ENCODE measurements at regions not wholly inside any gene's neighbourhood (a gene's known extent, or its start where the extent isn't known, plus 50 kb on each side); places are given as distances from the start of the nearest gene placed in this dataset.

DNA sequence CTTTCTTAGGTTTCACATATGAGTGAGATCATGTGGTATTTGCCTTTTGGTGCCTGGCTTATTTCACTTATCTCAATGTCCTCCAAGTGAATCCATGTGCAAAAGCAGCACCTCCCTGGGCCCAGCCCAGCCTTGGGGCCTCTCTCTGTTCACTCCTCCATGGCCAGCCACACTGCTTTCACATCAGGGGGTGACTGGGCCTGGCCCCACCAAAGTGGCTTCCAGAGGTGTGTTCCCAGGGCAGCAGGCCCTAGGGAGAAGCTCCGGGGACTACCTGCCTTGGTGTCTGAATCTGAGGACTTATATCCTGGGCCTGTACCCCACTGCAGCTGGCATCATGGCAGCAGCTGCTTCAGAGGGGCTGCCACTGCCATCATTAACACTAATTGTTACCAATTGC is 829.9 kb upstream of the SLITRK5 start:
- intact Hi-C loops (cut with DNase I) = no loop called here
- H3K4me3 ChIP-seq = no peak overlapping the region
- no peak for DNase-seq (ENCODE audit: low spot score)
- no peak for TF ChIP-seq CTCF (IDR thresholded peaks at IDR 0.05)
- no peak overlapping the region for H3K27ac ChIP-seq
- 100% methylated on average over 1 of the region's 1 CpG for WGBS
- no peaks in the 10 kb centered on the region for H3K36me3 ChIP-seq
- H3K27me3 ChIP-seq (replicated peaks; ENCODE audit: insufficient read depth) = no peaks in the 10 kb centered on the region
- H3K9me3 ChIP-seq = no peaks in the 10 kb centered on the region
- no peaks in the 10 kb centered on the region for H3K4me1 ChIP-seq (replicated peaks)

DNA sequence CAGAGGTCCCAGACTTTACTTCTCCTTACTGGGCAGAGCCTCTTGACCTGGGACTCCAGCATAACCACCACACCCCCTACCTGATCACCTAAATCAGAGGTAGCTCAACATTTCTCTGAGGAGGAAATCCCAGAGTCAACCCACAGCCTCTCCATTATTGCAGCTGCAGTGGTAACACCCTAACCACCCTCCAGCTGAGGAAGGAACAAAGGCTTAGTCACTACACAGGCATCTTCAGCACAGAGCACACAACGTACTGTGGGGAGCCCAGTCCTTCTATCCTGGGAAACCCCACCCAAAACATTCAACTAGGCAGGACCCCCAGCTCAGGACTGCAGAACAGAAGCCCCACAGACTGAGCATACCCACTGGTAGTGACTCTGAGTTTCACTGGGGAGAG is 824.7 kb upstream of the SLITRK5 start:
- H3K27me3 ChIP-seq (replicated peaks; ENCODE audit: insufficient read depth) = no peaks in the 10 kb centered on the region
- TF ChIP-seq POLR2A (IDR thresholded peaks at IDR 0.05) (no peak), POLR2AphosphoS5 (IDR thresholded peaks at IDR 0.05) (no peak), CTCF (IDR thresholded peaks at IDR 0.05) (no peak)
- intact Hi-C loops (cut with DNase I) = no loop called here
- H3K9me3 ChIP-seq = no peaks in the 10 kb centered on the region
- H3K4me3 ChIP-seq = no peak overlapping the region
- WGBS = 88% methylated on average over 1 of the region's 1 CpG
- no peaks in the 10 kb centered on the region for H3K36me3 ChIP-seq
- no peaks in the 10 kb centered on the region for H3K4me1 ChIP-seq (replicated peaks)
- no peak overlapping the region for H3K27ac ChIP-seq
- no peak for DNase-seq (ENCODE audit: low spot score)

- no peaks in the 10 kb centered on the region for H3K9me3 ChIP-seq
- no peaks in the 10 kb centered on the region for H3K4me1 ChIP-seq (replicated peaks)
- no peak for TF ChIP-seq CTCF (IDR thresholded peaks at IDR 0.05)
- TF ChIP-seq POLR2A (IDR thresholded peaks at IDR 0.05) = no peak
- no peak for TF ChIP-seq POLR2AphosphoS5 (IDR thresholded peaks at IDR 0.05)
- WGBS = 100% methylated on average over 1 of the region's 1 CpG
- H3K4me3 ChIP-seq = no peak overlapping the region
- no peak for DNase-seq (ENCODE audit: low spot score)
- no peaks in the 10 kb centered on the region for H3K36me3 ChIP-seq
- H3K27me3 ChIP-seq (replicated peaks; ENCODE audit: insufficient read depth) = no peaks in the 10 kb centered on the region
- H3K27ac ChIP-seq = no peak overlapping the region
- intact Hi-C loops (cut with DNase I) = no loop called here
Measured at GRCh38 chr13:86848716-86849115, 822.5 kb upstream of the SLITRK5 start.

GRCh38 chr13:86856991-86857390 is 814.2 kb upstream of the SLITRK5 start:
- no peak for TF ChIP-seq CTCF (IDR thresholded peaks at IDR 0.05)
- TF ChIP-seq POLR2AphosphoS5 (IDR thresholded peaks at IDR 0.05) = no peak
- Histone ChIP-seq H3K27ac (no peak overlapping the region), H3K4me3 (no peak overlapping the region), H3K36me3 (no peaks in the 10 kb centered on the region), H3K9me3 (no peaks in the 10 kb centered on the region), H3K4me1 (replicated peaks) (no peaks in the 10 kb centered on the region), H3K27me3 (replicated peaks; ENCODE audit: insufficient read depth) (no peaks in the 10 kb centered on the region)
- no peak for DNase-seq (ENCODE audit: low spot score)
- 74% methylated on average over 8 of the region's 8 CpGs for WGBS
- intact Hi-C loops (cut with DNase I) = no loop called here

DNA sequence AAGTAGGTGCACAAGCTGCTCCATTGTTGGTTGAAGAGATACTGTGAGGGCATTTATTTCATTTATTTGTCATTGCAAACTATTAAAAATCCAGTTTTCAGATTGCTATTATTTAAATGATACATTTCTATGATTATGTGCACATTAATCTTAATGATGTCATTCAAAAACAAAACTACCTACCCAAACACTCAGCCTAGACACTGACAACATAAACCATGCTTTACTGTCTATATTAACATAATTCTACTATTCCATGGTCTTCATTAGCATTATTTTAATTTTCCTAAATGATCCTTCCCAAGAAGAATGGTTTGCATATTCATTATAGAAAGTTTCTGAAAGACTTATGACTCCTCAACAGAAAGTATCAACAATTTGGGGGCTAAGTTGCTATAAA is 813.0 kb upstream of the SLITRK5 start:
- Histone ChIP-seq H3K27ac (no peak overlapping the region), H3K27me3 (replicated peaks; ENCODE audit: insufficient read depth) (no peaks in the 10 kb centered on the region), H3K36me3 (no peaks in the 10 kb centered on the region), H3K4me3 (no peak overlapping the region), H3K4me1 (replicated peaks) (no peaks in the 10 kb centered on the region), H3K9me3 (no peaks in the 10 kb centered on the region)
- no peak for DNase-seq (ENCODE audit: low spot score)
- intact Hi-C loops (cut with DNase I) = no loop called here
- no peak for TF ChIP-seq POLR2A (IDR thresholded peaks at IDR 0.05)

GRCh38 chr13:86862137-86862536 is 809.0 kb upstream of the SLITRK5 start:
- Histone ChIP-seq H3K27ac (no peak overlapping the region), H3K4me3 (no peak overlapping the region), H3K36me3 (no peaks in the 10 kb centered on the region), H3K9me3 (no peaks in the 10 kb centered on the region), H3K4me1 (replicated peaks) (no peaks in the 10 kb centered on the region), H3K27me3 (replicated peaks; ENCODE audit: insufficient read depth) (no peaks in the 10 kb centered on the region)
- TF ChIP-seq CTCF (IDR thresholded peaks at IDR 0.05) (no peak), POLR2AphosphoS5 (IDR thresholded peaks at IDR 0.05) (no peak), POLR2A (IDR thresholded peaks at IDR 0.05) (no peak)
- DNase-seq (ENCODE audit: low spot score) = no peak
- intact Hi-C loops (cut with DNase I) = no loop called here
